GM23338 (cell line): ENCODE measurements at regions not wholly inside any gene's neighbourhood (a gene's known extent, or its start where the extent isn't known, plus 50 kb on each side); places are given as distances from the start of the nearest gene placed in this dataset.

Experiments
- ATAC-seq: fragments of 200-7000 bp; cut with Tn5 transposase; 3 replicates; pipeline ENCODE4 v1.9.1; 2020
- DNase-seq: peaks from one replicate; pipeline ENCODE4 v3.0.0-alpha.2; 2015; ENCODE audit warnings: low spot score
- H2AFZ ChIP-seq: fragments of 200-600 bp; sonication (generic); 2 replicates; pipeline ENCODE4 v1.8.0; 2016; ENCODE audit warnings: antibody characterized with exemption, mild to moderate bottlenecking, moderate library complexity
- H3F3A ChIP-seq: fragments of 200-600 bp; sonication (generic); replicated peaks from 2 replicates; pipeline ENCODE4 v1.8.0; 2017; ENCODE audit warnings: antibody characterized with exemption, mixed run types, low read depth
- H3K27ac ChIP-seq: fragments of 200-600 bp; sonication (generic); 2 replicates; pipeline ENCODE4 v1.6.1; 2016; ENCODE audit warnings: low read depth
- H3K27me3 ChIP-seq: fragments of 200-600 bp; sonication (generic); 2 replicates; pipeline ENCODE4 v1.8.0; 2016; ENCODE audit warnings: mild to moderate bottlenecking, mixed run types, moderate library complexity; ENCODE audit not compliant: insufficient read depth
- H3K36me3 ChIP-seq: fragments of 200-600 bp; sonication (generic); 2 replicates; pipeline ENCODE4 v1.8.0; 2016; ENCODE audit warnings: mild to moderate bottlenecking; ENCODE audit not compliant: insufficient read depth
- H3K4me1 ChIP-seq: fragments of 200-600 bp; sonication (generic); 2 replicates; pipeline ENCODE4 v1.8.0; 2016; ENCODE audit warnings: mild to moderate bottlenecking, moderate library complexity; ENCODE audit not compliant: insufficient read depth
- H3K4me2 ChIP-seq: fragments of 200-600 bp; sonication (generic); 2 replicates; pipeline ENCODE4 v1.7.1; 2017; ENCODE audit warnings: mixed run types
- H3K4me3 ChIP-seq: fragments of 200-600 bp; sonication (generic); 2 replicates; pipeline ENCODE4 v1.6.1; 2016; ENCODE audit warnings: mixed run types
- H3K79me2 ChIP-seq: fragments of 200-600 bp; sonication (generic); replicated peaks from 2 replicates; pipeline ENCODE4 v1.8.0; 2017; ENCODE audit warnings: mild to moderate bottlenecking; ENCODE audit not compliant: insufficient read depth
- H3K9me2 ChIP-seq: fragments of 200-600 bp; sonication (generic); 2 replicates; pipeline ENCODE4 v1.8.0; 2017; ENCODE audit not compliant: insufficient read depth
- H4K20me1 ChIP-seq: fragments of 200-600 bp; sonication (generic); replicated peaks from 2 replicates; pipeline ENCODE4 v1.8.0; 2017; ENCODE audit warnings: mild to moderate bottlenecking; ENCODE audit not compliant: insufficient read depth
- H3K27ac Mint-ChIP-seq: 2 replicates; pipeline ENCODE4 v1.8.0; 2020; ENCODE audit warnings: inconsistent platforms, mild to moderate bottlenecking, moderate library complexity, mixed read lengths
- H3K27me3 Mint-ChIP-seq: 3 replicates; pipeline ENCODE4 v1.8.0; 2022; ENCODE audit warnings: low read depth, mild to moderate bottlenecking, moderate library complexity, mixed read lengths, inconsistent platforms; ENCODE audit not compliant: insufficient read depth, poor library complexity
- H3K36me3 Mint-ChIP-seq: 3 replicates; pipeline ENCODE4 v1.8.0; 2021; ENCODE audit warnings: low read depth, mild to moderate bottlenecking, inconsistent platforms, moderate library complexity, mixed read lengths
- H3K4me1 Mint-ChIP-seq: 3 replicates; pipeline ENCODE4 v1.8.0; 2020; ENCODE audit warnings: mild to moderate bottlenecking, inconsistent platforms, mixed read lengths
- H3K4me3 Mint-ChIP-seq: 3 replicates; pipeline ENCODE4 v1.8.0; 2021; ENCODE audit warnings: moderate library complexity, mild to moderate bottlenecking, inconsistent platforms, mixed read lengths
- H3K9me3 Mint-ChIP-seq: 3 replicates; pipeline ENCODE4 v1.8.0; 2020; ENCODE audit warnings: moderate library complexity, mild to moderate bottlenecking, inconsistent platforms, mixed read lengths
- CREB1 ChIP-seq: fragments of 250-450 bp; sonication (Bioruptor Pico); IDR thresholded peaks from 2 replicates; pipeline ENCODE4 v1.5.0; 2020; ENCODE audit warnings: low read depth, mild to moderate bottlenecking, moderate library complexity
- CTCF ChIP-seq, 2 experiments: fragments of 200-600 bp in 1 of 2; sonication (generic) in 1 of 2; conservative IDR thresholded peaks; 2 replicates each; pipeline versions ENCODE4 v1.5.1 to v1.6.1; 2016 to 2017; ENCODE audit warnings: antibody characterized with exemption in 2 of 2, low read depth in 2 of 2, mild to moderate bottlenecking in 2 of 2, moderate library complexity in 1 of 2
- ETS1 ChIP-seq: IDR thresholded peaks from 2 replicates; pipeline ENCODE4 v1.6.1; 2016; ENCODE audit warnings: antibody characterized with exemption
- JUNB ChIP-seq: IDR thresholded peaks from one replicate; pipeline ENCODE4 v1.6.1; 2016; ENCODE audit warnings: antibody characterized with exemption; ENCODE audit not compliant: unreplicated experiment
- ZNF114 ChIP-seq: fragments of 250-450 bp; sonication (Bioruptor Pico); IDR thresholded peaks from 2 replicates; pipeline ENCODE4 v1.5.0; 2020; ENCODE audit warnings: mild to moderate bottlenecking, moderate library complexity
- ZNF331 ChIP-seq: fragments of 250-450 bp; sonication (Bioruptor Pico); IDR thresholded peaks from 2 replicates; pipeline ENCODE4 v1.5.0; 2020; ENCODE audit warnings: low read depth, mild to moderate bottlenecking, moderate library complexity
- TF ChIP-seq, protein P1 (sequence below): IDR thresholded peaks from one replicate; pipeline ENCODE4 v1.6.1; 2018; ENCODE audit warnings: antibody characterized with exemption; ENCODE audit not compliant: unreplicated experiment

DNA sequence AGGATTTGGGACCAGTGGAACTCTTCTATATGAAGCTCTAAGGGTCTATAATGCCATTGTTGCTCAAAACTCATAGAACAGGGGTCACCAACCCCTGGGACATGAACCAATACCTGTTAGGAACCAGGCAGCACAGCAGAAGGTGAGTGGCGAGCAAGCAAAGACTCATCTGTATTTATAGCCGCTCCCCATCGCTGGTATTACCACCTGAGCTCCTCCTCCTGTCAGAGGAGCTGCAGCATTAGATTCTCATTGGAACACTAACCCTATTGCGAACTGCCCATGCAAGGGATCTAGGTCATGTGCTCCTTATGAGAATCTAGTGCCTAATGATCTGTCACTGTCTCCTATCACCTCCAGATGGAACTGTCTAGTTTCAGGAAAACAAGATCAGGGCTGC, 237.5 kb downstream of the C6orf118 start:
- no peak overlapping the region for H3K27ac ChIP-seq
- TF ChIP-seq JUNB (no peak), CTCF (conservative IDR thresholded peaks at IDR 0.05; ENCODE audit: low read depth in 2 of 2) (no peak)
- ATAC-seq, result no peak
- no peak overlapping the region for H3K4me2 ChIP-seq
- H3K79me2 ChIP-seq, result no peaks in the 10 kb centered on the region
- Mint-ChIP-seq H3K36me3 (no peaks in the 10 kb centered on the region), H3K27me3 (peaks cover 2% of the 10 kb centered on the region), H3K9me3 (no peaks in the 10 kb centered on the region), H3K27ac (no peak overlapping the region), H3K4me1 (no peaks in the 10 kb centered on the region), H3K4me3 (no peak overlapping the region)
- no peaks in the 10 kb centered on the region for H3K4me1 ChIP-seq
- no peak for DNase-seq
- no peaks in the 10 kb centered on the region for H4K20me1 ChIP-seq
- peaks cover 2% of the 10 kb centered on the region; the same call in 1 of the 2 replicates for H3K9me2 ChIP-seq
- H2AFZ ChIP-seq, result no peak overlapping the region
- no peaks in the 10 kb centered on the region for H3K27me3 ChIP-seq
- H3K4me3 ChIP-seq, result no peak overlapping the region
- H3F3A ChIP-seq, result no peaks in the 10 kb centered on the region
- H3K36me3 ChIP-seq, result no peaks in the 10 kb centered on the region

- Mint-ChIP-seq H3K4me3 (no peak overlapping the region), H3K27me3 (peaks cover under 1% of the 10 kb centered on the region), H3K4me1 (peaks cover 3% of the 10 kb centered on the region), H3K9me3 (peaks cover 15% of the 10 kb centered on the region), H3K27ac (no peak overlapping the region), H3K36me3 (peaks cover 5% of the 10 kb centered on the region; the same call in 1 of the 3 replicates)
- H3K9me2 ChIP-seq, result peaks cover 6% of the 10 kb centered on the region; the same call in 1 of the 2 replicates
- no peaks in the 10 kb centered on the region for H3K27me3 ChIP-seq
- H4K20me1 ChIP-seq, result no peaks in the 10 kb centered on the region
- ATAC-seq, result no peak
- no peaks in the 10 kb centered on the region for H3K79me2 ChIP-seq
- H3F3A ChIP-seq, result no peaks in the 10 kb centered on the region
- DNase-seq, result no peak
- no peak overlapping the region for H3K4me3 ChIP-seq
- H3K4me1 ChIP-seq, result no peaks in the 10 kb centered on the region; the same call in 1 of the 2 replicates
- H3K36me3 ChIP-seq, result no peaks in the 10 kb centered on the region
- H3K4me2 ChIP-seq, result no peak overlapping the region
- no peak overlapping the region for H3K27ac ChIP-seq
- H2AFZ ChIP-seq, result no peak overlapping the region
- TF ChIP-seq, protein P1, sequence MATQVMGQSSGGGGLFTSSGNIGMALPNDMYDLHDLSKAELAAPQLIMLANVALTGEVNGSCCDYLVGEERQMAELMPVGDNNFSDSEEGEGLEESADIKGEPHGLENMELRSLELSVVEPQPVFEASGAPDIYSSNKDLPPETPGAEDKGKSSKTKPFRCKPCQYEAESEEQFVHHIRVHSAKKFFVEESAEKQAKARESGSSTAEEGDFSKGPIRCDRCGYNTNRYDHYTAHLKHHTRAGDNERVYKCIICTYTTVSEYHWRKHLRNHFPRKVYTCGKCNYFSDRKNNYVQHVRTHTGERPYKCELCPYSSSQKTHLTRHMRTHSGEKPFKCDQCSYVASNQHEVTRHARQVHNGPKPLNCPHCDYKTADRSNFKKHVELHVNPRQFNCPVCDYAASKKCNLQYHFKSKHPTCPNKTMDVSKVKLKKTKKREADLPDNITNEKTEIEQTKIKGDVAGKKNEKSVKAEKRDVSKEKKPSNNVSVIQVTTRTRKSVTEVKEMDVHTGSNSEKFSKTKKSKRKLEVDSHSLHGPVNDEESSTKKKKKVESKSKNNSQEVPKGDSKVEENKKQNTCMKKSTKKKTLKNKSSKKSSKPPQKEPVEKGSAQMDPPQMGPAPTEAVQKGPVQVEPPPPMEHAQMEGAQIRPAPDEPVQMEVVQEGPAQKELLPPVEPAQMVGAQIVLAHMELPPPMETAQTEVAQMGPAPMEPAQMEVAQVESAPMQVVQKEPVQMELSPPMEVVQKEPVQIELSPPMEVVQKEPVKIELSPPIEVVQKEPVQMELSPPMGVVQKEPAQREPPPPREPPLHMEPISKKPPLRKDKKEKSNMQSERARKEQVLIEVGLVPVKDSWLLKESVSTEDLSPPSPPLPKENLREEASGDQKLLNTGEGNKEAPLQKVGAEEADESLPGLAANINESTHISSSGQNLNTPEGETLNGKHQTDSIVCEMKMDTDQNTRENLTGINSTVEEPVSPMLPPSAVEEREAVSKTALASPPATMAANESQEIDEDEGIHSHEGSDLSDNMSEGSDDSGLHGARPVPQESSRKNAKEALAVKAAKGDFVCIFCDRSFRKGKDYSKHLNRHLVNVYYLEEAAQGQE, result no peak
- TF ChIP-seq ZNF114 (CRISPR knock-in tag), result no peak
- TF ChIP-seq ETS1, result no peak
- no peak for TF ChIP-seq CTCF (conservative IDR thresholded peaks at IDR 0.05; ENCODE audit: low read depth in 2 of 2)
- no peak for TF ChIP-seq ZNF331 (CRISPR knock-in tag)
- TF ChIP-seq CREB1 (CRISPR knock-in tag), result no peak
These were observed 248.7 kb downstream of the C6orf118 start for GRCh38 chr6:165060720-165061119.
